ENCODE measurements at regions not wholly inside any gene's neighbourhood (a gene's known extent, or its start where the extent isn't known, plus 50 kb on each side); places are given as distances from the start of the nearest gene placed in this dataset.

GRCh38 chr14:88929656-88930436 lies 105.4 kb downstream of the TTC8 start:
- DNase-seq (ENCODE audit: low spot score in 2 of 2) (no peak), ATAC-seq (ENCODE audit: low read depth) (no peak)
- Mint-ChIP-seq H3K27ac (no peak overlapping the region), H3K4me1 (no peaks in the 10 kb centered on the region), H3K36me3 (no peaks in the 10 kb centered on the region), H3K4me3 (no peak overlapping the region), H3K9me3 (peaks cover 3% of the 10 kb centered on the region), H3K27me3 (peaks cover 10% of the 10 kb centered on the region)

GRCh38 chr14:88931321-88932110 lies 107.1 kb downstream of the TTC8 start:
- Mint-ChIP-seq H3K4me1 (no peaks in the 10 kb centered on the region), H3K27ac (no peak overlapping the region), H3K36me3 (no peaks in the 10 kb centered on the region), H3K27me3 (peaks cover 14% of the 10 kb centered on the region), H3K4me3 (no peak overlapping the region), H3K9me3 (peaks cover 3% of the 10 kb centered on the region)
- ATAC-seq (ENCODE audit: low read depth) (no peak), DNase-seq (ENCODE audit: low spot score in 2 of 2) (no peak)

GRCh38 chr14:88933191-88933590 lies 108.7 kb downstream of the TTC8 start:
- ATAC-seq (ENCODE audit: low read depth): no peak
- H3K9me3 Mint-ChIP-seq: no peaks in the 10 kb centered on the region

GRCh38 chr14:88934351-88934806 lies 109.9 kb downstream of the TTC8 start:
- H3K36me3 Mint-ChIP-seq: no peaks in the 10 kb centered on the region
- no peak overlapping the region for H3K4me3 Mint-ChIP-seq
- H3K27me3 Mint-ChIP-seq: peaks cover 14% of the 10 kb centered on the region
- H3K4me1 Mint-ChIP-seq: no peaks in the 10 kb centered on the region
- no peak overlapping the region for H3K27ac Mint-ChIP-seq
- DNase-seq (ENCODE audit: low spot score in 2 of 2): no peak
- H3K9me3 Mint-ChIP-seq: no peaks in the 10 kb centered on the region
- ATAC-seq (ENCODE audit: low read depth): no peak

More at GRCh38 chr14:88933191-88933590, 108.7 kb downstream of the TTC8 start:
- H3K27ac Mint-ChIP-seq: no peak overlapping the region
- H3K4me3 Mint-ChIP-seq: no peak overlapping the region
- no peaks in the 10 kb centered on the region for H3K36me3 Mint-ChIP-seq
- no peaks in the 10 kb centered on the region for H3K4me1 Mint-ChIP-seq
- no peak for DNase-seq (ENCODE audit: low spot score in 2 of 2)
- H3K27me3 Mint-ChIP-seq: peaks cover 12% of the 10 kb centered on the region

- Mint-ChIP-seq H3K9me3 (no peaks in the 10 kb centered on the region), H3K4me3 (no peak overlapping the region)
- no peak for ATAC-seq (ENCODE audit: low read depth)
Measured at GRCh38 chr14:88935083-88935482, 110.6 kb downstream of the TTC8 start.

GRCh38 chr14:88937706-88938105 lies 113.3 kb downstream of the TTC8 start:
- Mint-ChIP-seq H3K36me3 (no peaks in the 10 kb centered on the region), H3K4me3 (no peak overlapping the region), H3K4me1 (no peaks in the 10 kb centered on the region), H3K9me3 (no peaks in the 10 kb centered on the region), H3K27me3 (peaks cover 12% of the 10 kb centered on the region), H3K27ac (no peak overlapping the region)
- DNase-seq (ENCODE audit: low spot score in 2 of 2) (no peak), ATAC-seq (ENCODE audit: low read depth) (no peak)

More at GRCh38 chr14:88935083-88935482, 110.6 kb downstream of the TTC8 start:
- Mint-ChIP-seq H3K36me3 (no peaks in the 10 kb centered on the region), H3K27me3 (peaks cover 14% of the 10 kb centered on the region), H3K4me1 (no peaks in the 10 kb centered on the region), H3K27ac (no peak overlapping the region)
- no peak for DNase-seq (ENCODE audit: low spot score in 2 of 2)

GRCh38 chr14:88940671-88941070 lies 116.2 kb downstream of the TTC8 start:
- no peak for DNase-seq (ENCODE audit: low spot score in 2 of 2)
- Mint-ChIP-seq H3K4me1 (no peaks in the 10 kb centered on the region), H3K36me3 (no peaks in the 10 kb centered on the region), H3K4me3 (no peak overlapping the region), H3K9me3 (peaks cover 4% of the 10 kb centered on the region), H3K27me3 (peaks cover 7% of the 10 kb centered on the region), H3K27ac (no peak overlapping the region)
- ATAC-seq (ENCODE audit: low read depth): no peak

- Mint-ChIP-seq H3K36me3 (peaks cover 2% of the 10 kb centered on the region), H3K9me3 (peaks cover 5% of the 10 kb centered on the region), H3K27me3 (peaks cover 8% of the 10 kb centered on the region), H3K4me1 (peaks cover 2% of the 10 kb centered on the region), H3K4me3 (no peak overlapping the region), H3K27ac (no peak overlapping the region)
- ATAC-seq (ENCODE audit: low read depth): no peak
- no peak for DNase-seq (ENCODE audit: low spot score in 2 of 2)
Measured at GRCh38 chr14:88941414-88941813, 117.0 kb downstream of the TTC8 start.

- no peak for DNase-seq (ENCODE audit: low spot score in 2 of 2)
- ATAC-seq (ENCODE audit: low read depth): no peak
- Mint-ChIP-seq H3K4me3 (no peak overlapping the region), H3K9me3 (peaks cover 18% of the 10 kb centered on the region), H3K4me1 (peaks cover 2% of the 10 kb centered on the region), H3K27ac (no peak overlapping the region), H3K27me3 (peaks cover 14% of the 10 kb centered on the region), H3K36me3 (peaks cover 9% of the 10 kb centered on the region)
Measured at GRCh38 chr14:88947646-88948598, 123.5 kb downstream of the TTC8 start.

- no peak for ATAC-seq (ENCODE audit: low read depth)
Measured at GRCh38 chr14:88950069-88950468, 125.6 kb downstream of the TTC8 start.

GRCh38 chr14:88951370-88951769 lies 126.9 kb downstream of the TTC8 start:
- H3K9me3 Mint-ChIP-seq: peaks cover 15% of the 10 kb centered on the region
- H3K27me3 Mint-ChIP-seq: peaks cover 8% of the 10 kb centered on the region

More at GRCh38 chr14:88950069-88950468, 125.6 kb downstream of the TTC8 start:
- H3K4me3 Mint-ChIP-seq: no peak overlapping the region
- no peak for DNase-seq (ENCODE audit: low spot score in 2 of 2)
- no peak overlapping the region for H3K27ac Mint-ChIP-seq
- peaks cover 17% of the 10 kb centered on the region for H3K9me3 Mint-ChIP-seq
- peaks cover 11% of the 10 kb centered on the region for H3K27me3 Mint-ChIP-seq
- H3K4me1 Mint-ChIP-seq: peaks cover 2% of the 10 kb centered on the region
- peaks cover 9% of the 10 kb centered on the region for H3K36me3 Mint-ChIP-seq

GRCh38 chr14:88952901-88953300 lies 128.4 kb downstream of the TTC8 start:
- no peak overlapping the region for H3K27ac Mint-ChIP-seq
- no peak for DNase-seq (ENCODE audit: low spot score in 2 of 2)
- ATAC-seq (ENCODE audit: low read depth): no peak
- no peak overlapping the region for H3K4me3 Mint-ChIP-seq
- H3K27me3 Mint-ChIP-seq: peaks cover 14% of the 10 kb centered on the region
- no peaks in the 10 kb centered on the region for H3K4me1 Mint-ChIP-seq
- peaks cover 7% of the 10 kb centered on the region for H3K36me3 Mint-ChIP-seq
- peaks cover 15% of the 10 kb centered on the region for H3K9me3 Mint-ChIP-seq

More at GRCh38 chr14:88951370-88951769, 126.9 kb downstream of the TTC8 start:
- Mint-ChIP-seq H3K4me1 (no peaks in the 10 kb centered on the region), H3K36me3 (peaks cover 7% of the 10 kb centered on the region), H3K27ac (no peak overlapping the region), H3K4me3 (no peak overlapping the region)
- ATAC-seq (ENCODE audit: low read depth) (no peak), DNase-seq (ENCODE audit: low spot score in 2 of 2) (no peak)

- Mint-ChIP-seq H3K9me3 (peaks cover 15% of the 10 kb centered on the region), H3K27ac (no peak overlapping the region), H3K4me1 (no peaks in the 10 kb centered on the region), H3K36me3 (peaks cover 7% of the 10 kb centered on the region), H3K4me3 (no peak overlapping the region), H3K27me3 (peaks cover 13% of the 10 kb centered on the region)
- no peak for DNase-seq (ENCODE audit: low spot score in 2 of 2)
- ATAC-seq (ENCODE audit: low read depth): no peak
Measured at GRCh38 chr14:88955455-88955854, 131.0 kb downstream of the TTC8 start.

Measured in memory B cell (primary cell).